K562 (cell line): ENCODE measurements at regions not wholly inside any gene's neighbourhood (a gene's known extent, or its start where the extent isn't known, plus 50 kb on each side); places are given as distances from the start of the nearest gene placed in this dataset.

ENCODE experiments used
- ATAC-seq: fragments of 200-7000 bp; cut with Tn5 transposase; 3 replicates; pipeline ENCODE4 v1.9.1; 2020; ENCODE audit warnings: moderate library complexity
- BruUV-seq: library from RNA; stranded (reverse); fragments of 400-500 nt; replicated peaks from 2 replicates; lab custom pipeline; 2021; lab: Mats Ljungman, UMichigan
- CTCF ChIA-PET: fragments of 300-600 bp; formaldehyde crosslinking; extraction: SDS; loops from one replicate; lab custom pipeline; 2021; ENCODE audit warnings: low intra/inter-chr PET ratio; lab: Yijun Ruan, JAX
- POLR2A ChIA-PET: fragments of 300-600, 350-650 bp; sonication (Branson Sonifier 250); formaldehyde crosslinking; extraction: SDS; loops from one replicate; lab custom pipeline; 2021; ENCODE audit warnings: antibody characterized with exemption, inconsistent platforms; lab: Yijun Ruan, JAX
- DNase-seq, 4 experiments: peaks; one replicate each; pipeline versions ENCODE4 v3.0.0 to v3.0.0-alpha.2; 2011 to 2018; ENCODE audit warnings: low spot score in 3 of 4, mixed read lengths in 3 of 4; ENCODE audit errors: extremely low read depth in 1 of 4
- FAIRE-seq: peaks from 2 replicates; lab custom pipeline; 2011; peaks lifted over from hg19 to GRCh38; lab: Jason Lieb, UNC
- H2AFZ ChIP-seq: 2 replicates; pipeline ENCODE4 v1.6.0; 2011; ENCODE audit warnings: low read depth, low read length, control low read depth, inconsistent platforms
- H3K27ac ChIP-seq: fragments of 200-600 bp; 3 replicates; pipeline ENCODE4 v1.8.0; 2011; ENCODE audit warnings: low read depth, mild to moderate bottlenecking, control low read depth, inconsistent platforms, low read length, moderate library complexity, mixed read lengths; ENCODE audit errors: extremely low read depth
- H3K27me3 ChIP-seq, 2 experiments: fragments of 300-600 bp in 1 of 2; 2 replicates in 1 of 2; 3 replicates in 1 of 2; pipeline versions ENCODE4 v1.6.0 to v1.8.0; 2011; ENCODE audit warnings: inconsistent platforms in 2 of 2, low read length in 2 of 2, mild to moderate bottlenecking in 1 of 2, mixed read lengths in 1 of 2, moderate library complexity in 1 of 2; ENCODE audit not compliant: control insufficient read depth in 2 of 2, insufficient read depth in 2 of 2
- H3K36me3 ChIP-seq: fragments of 300-600 bp; 3 replicates; pipeline ENCODE4 v1.8.0; 2011; ENCODE audit warnings: mild to moderate bottlenecking, low read length, inconsistent platforms; ENCODE audit not compliant: control insufficient read depth, insufficient read depth
- H3K4me1 ChIP-seq, 2 experiments: fragments of 200-600 bp in 1 of 2; replicated peaks in 1 of 2; 2 replicates in 1 of 2; 3 replicates in 1 of 2; pipeline versions ENCODE4 v1.5.1 to v1.8.0; 2011; ENCODE audit warnings: inconsistent platforms in 2 of 2, low read length in 2 of 2, mild to moderate bottlenecking in 1 of 2, mixed read lengths in 1 of 2, moderate library complexity in 1 of 2; ENCODE audit not compliant: control insufficient read depth in 2 of 2, insufficient read depth in 2 of 2
- H3K4me2 ChIP-seq: 2 replicates; pipeline ENCODE4 v1.6.1; 2011; ENCODE audit warnings: low read length, control low read depth, inconsistent platforms, mixed read lengths; ENCODE audit not compliant: insufficient read depth
- H3K4me3 ChIP-seq: fragments of 200-600 bp; sonication (generic), shearing (Covaris generic); 2 replicates; pipeline ENCODE4 v1.5.1; 2016; ENCODE audit warnings: control low read depth, inconsistent platforms
- H3K79me2 ChIP-seq: fragments of 200-600 bp; 3 replicates; pipeline ENCODE4 v1.8.0; 2011; ENCODE audit warnings: low read length, inconsistent platforms; ENCODE audit not compliant: control insufficient read depth, insufficient read depth
- H3K9ac ChIP-seq, 2 experiments: 2 replicates each; pipeline versions ENCODE4 v1.6.0 to v1.6.1; 2011; ENCODE audit warnings: low read depth in 2 of 2, low read length in 2 of 2, control low read depth in 1 of 2, inconsistent platforms in 1 of 2, mild to moderate bottlenecking in 1 of 2, mixed read lengths in 1 of 2; ENCODE audit not compliant: insufficient read depth in 1 of 2
- H3K9me1 ChIP-seq: one replicate; pipeline ENCODE4 v1.6.0; 2011; ENCODE audit warnings: inconsistent platforms, mild to moderate bottlenecking, low read length, moderate library complexity; ENCODE audit not compliant: control insufficient read depth, insufficient read depth
- H3K9me3 ChIP-seq: replicated peaks from 2 replicates; pipeline ENCODE4 v1.5.1; 2011; ENCODE audit warnings: low read depth, low read length, inconsistent platforms; ENCODE audit not compliant: control insufficient read depth, insufficient read depth
- H4K20me1 ChIP-seq: replicated peaks from 2 replicates; pipeline ENCODE4 v1.6.1; 2011; ENCODE audit warnings: low read length, inconsistent platforms, mixed read lengths; ENCODE audit not compliant: control insufficient read depth, insufficient read depth
- ZNF699 ChIP-seq: fragments of 250-450 bp; sonication (Bioruptor Pico); IDR thresholded peaks from 2 replicates; pipeline ENCODE4 v1.8.0; 2021; ENCODE audit warnings: mild to moderate bottlenecking, moderate library complexity; ENCODE audit not compliant: insufficient replicate concordance
- WGBS: fragments of 100-300 bp; shearing (Covaris generic); methylation state at CpG from one replicate; pipeline ENCODE4 v1.1.6; 2016; ENCODE audit warnings: low coverage, mixed read lengths; ENCODE audit not compliant: insufficient coverage; ENCODE audit errors: missing lambda C conversion rate; 5-methylcytosine and 5-hydroxymethylcytosine counted together
- in situ Hi-C: fragments of 300-500 bp; cut with MboI; formaldehyde crosslinking; loops from 4 replicates; pipeline ENCODE4 v1.15.0; 2018; ENCODE audit warnings: inconsistent platforms, mixed read lengths
- intact Hi-C: fragments of 100-400 bp; cut with micrococcal nuclease; formaldehyde crosslinking; loops from 2 replicates; pipeline ENCODE4 v1.14.2; 2022
- TF ChIP-seq, protein P1 (sequence below): fragments of 450-650 bp; IDR thresholded peaks from 2 replicates; pipeline ENCODE4 v1.6.1; 2016
- TF ChIP-seq, protein P2 (sequence below): fragments of 450-650 bp; IDR thresholded peaks from 2 replicates; pipeline ENCODE4 v1.7.1; 2018; ENCODE audit warnings: mild to moderate bottlenecking, low read depth; ENCODE audit not compliant: partially characterized antibody
- TF ChIP-seq, protein P3 (sequence below): fragments of 450-650 bp; IDR thresholded peaks from 2 replicates; pipeline ENCODE4 v1.6.1; 2016; ENCODE audit warnings: mild to moderate bottlenecking

DNA sequence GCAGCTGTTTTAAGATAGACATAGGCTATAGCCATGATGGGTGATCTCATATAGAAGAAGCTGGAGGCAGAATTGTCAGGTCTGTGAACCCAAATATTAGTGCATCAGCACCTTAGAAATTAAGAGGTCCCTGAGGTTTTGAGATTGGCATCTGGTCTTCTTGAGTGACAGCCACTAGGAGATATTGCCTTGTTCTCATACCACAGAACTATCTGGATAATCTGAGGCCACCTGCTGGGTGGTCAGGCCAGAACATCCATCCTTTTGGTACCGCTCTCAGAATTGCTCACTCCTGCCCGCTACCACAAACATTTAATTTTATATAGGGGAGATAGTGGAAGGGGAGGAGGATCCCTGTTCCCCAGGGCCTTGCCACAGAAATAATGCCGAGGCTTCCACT lies 210.6 kb upstream of the ZPLD1 start (continued):
- TF ChIP-seq, protein P1, sequence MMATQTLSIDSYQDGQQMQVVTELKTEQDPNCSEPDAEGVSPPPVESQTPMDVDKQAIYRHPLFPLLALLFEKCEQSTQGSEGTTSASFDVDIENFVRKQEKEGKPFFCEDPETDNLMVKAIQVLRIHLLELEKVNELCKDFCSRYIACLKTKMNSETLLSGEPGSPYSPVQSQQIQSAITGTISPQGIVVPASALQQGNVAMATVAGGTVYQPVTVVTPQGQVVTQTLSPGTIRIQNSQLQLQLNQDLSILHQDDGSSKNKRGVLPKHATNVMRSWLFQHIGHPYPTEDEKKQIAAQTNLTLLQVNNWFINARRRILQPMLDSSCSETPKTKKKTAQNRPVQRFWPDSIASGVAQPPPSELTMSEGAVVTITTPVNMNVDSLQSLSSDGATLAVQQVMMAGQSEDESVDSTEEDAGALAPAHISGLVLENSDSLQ: peak; percentile 83

DNA sequence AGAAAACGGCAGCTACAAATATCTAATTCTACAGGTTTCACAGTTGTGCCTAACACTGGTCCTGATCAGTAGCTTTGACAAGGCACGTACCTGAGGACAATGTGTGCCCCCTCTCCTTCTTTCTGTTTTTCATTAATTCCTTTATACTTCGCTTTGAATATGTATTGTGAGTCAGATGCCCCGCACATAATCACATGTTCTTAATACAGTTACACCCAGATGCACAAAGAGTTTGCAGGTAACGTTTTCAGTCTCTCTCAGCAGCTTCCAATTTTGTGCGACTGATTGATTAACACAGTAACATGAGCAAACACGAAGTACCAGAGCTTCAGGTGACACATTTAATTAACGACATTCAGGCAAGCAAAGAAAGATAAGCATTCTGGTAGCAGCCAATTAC lies 209.8 kb upstream of the ZPLD1 start:
- Histone ChIP-seq H3K9me3 (no peaks in the 10 kb centered on the region), H3K79me2 (no peaks in the 10 kb centered on the region), H3K4me3 (no peak overlapping the region), H4K20me1 (no peaks in the 10 kb centered on the region), H3K27ac (no peak overlapping the region), H3K4me2 (no peak overlapping the region), H3K36me3 (no peaks in the 10 kb centered on the region), H3K9me1 (no peaks in the 10 kb centered on the region), H3K4me1 (no peaks in the 10 kb centered on the region; a peak in 1 of 5 replicates), H3K9ac (no peak overlapping the region), H3K27me3 (no peaks in the 10 kb centered on the region), H2AFZ (no peak overlapping the region)
- BruUV-seq: no TSS peak
- 3% methylated on average over 8 of the region's 8 CpGs for WGBS
- CTCF ChIA-PET: interaction anchor here (1.9 to 3.1 kb wide), 3 partner anchors 411 to 529 kb away, joined by 10 to 25 read pairs (median 14); no protein-coding TSS in a partner anchor
- intact Hi-C loops (loop anchor here (1.0 kb wide), 2 partner anchors 412 to 416 kb away; no protein-coding TSS in a partner anchor), in situ Hi-C loops (loop anchor here (5.0 kb wide), 1 partner anchor 413 kb away; no protein-coding TSS in a partner anchor)
- FAIRE-seq (no peak), ATAC-seq (no peak), DNase-seq (no peak)
- POLR2A ChIA-PET: no interaction called here
- no peak for TF ChIP-seq ZNF699 (CRISPR knock-in tag)
- TF ChIP-seq, protein P2, sequence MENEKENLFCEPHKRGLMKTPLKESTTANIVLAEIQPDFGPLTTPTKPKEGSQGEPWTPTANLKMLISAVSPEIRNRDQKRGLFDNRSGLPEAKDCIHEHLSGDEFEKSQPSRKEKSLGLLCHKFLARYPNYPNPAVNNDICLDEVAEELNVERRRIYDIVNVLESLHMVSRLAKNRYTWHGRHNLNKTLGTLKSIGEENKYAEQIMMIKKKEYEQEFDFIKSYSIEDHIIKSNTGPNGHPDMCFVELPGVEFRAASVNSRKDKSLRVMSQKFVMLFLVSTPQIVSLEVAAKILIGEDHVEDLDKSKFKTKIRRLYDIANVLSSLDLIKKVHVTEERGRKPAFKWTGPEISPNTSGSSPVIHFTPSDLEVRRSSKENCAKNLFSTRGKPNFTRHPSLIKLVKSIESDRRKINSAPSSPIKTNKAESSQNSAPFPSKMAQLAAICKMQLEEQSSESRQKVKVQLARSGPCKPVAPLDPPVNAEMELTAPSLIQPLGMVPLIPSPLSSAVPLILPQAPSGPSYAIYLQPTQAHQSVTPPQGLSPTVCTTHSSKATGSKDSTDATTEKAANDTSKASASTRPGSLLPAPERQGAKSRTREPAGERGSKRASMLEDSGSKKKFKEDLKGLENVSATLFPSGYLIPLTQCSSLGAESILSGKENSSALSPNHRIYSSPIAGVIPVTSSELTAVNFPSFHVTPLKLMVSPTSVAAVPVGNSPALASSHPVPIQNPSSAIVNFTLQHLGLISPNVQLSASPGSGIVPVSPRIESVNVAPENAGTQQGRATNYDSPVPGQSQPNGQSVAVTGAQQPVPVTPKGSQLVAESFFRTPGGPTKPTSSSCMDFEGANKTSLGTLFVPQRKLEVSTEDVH: no peak
- TF ChIP-seq, protein P3, sequence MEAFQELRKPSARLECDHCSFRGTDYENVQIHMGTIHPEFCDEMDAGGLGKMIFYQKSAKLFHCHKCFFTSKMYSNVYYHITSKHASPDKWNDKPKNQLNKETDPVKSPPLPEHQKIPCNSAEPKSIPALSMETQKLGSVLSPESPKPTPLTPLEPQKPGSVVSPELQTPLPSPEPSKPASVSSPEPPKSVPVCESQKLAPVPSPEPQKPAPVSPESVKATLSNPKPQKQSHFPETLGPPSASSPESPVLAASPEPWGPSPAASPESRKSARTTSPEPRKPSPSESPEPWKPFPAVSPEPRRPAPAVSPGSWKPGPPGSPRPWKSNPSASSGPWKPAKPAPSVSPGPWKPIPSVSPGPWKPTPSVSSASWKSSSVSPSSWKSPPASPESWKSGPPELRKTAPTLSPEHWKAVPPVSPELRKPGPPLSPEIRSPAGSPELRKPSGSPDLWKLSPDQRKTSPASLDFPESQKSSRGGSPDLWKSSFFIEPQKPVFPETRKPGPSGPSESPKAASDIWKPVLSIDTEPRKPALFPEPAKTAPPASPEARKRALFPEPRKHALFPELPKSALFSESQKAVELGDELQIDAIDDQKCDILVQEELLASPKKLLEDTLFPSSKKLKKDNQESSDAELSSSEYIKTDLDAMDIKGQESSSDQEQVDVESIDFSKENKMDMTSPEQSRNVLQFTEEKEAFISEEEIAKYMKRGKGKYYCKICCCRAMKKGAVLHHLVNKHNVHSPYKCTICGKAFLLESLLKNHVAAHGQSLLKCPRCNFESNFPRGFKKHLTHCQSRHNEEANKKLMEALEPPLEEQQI: no peak
